ENCODE measurements at regions not wholly inside any gene's neighbourhood (a gene's known extent, or its start where the extent isn't known, plus 50 kb on each side); places are given as distances from the start of the nearest gene placed in this dataset.

DNA sequence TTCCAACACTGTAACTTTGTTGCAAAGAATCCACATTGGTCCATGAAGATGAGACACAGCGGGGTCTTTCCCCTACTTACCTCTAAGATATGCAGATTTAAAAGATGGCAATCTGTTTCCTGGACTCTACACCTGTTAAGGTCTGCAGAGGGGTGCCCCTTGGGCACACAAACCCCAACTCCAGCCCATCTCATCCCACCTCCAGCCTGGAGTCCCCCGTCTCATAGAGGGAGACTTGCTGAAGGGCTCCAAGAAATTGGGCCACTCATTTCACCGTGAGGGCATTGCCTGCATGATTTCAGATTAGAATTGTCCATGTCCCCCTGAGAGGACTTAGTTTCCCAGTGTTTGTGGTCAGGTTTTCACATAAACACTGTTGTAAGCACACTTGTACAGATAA, 365.7 kb downstream of the IRX2 start:
- Histone ChIP-seq H3K4me3 (ENCODE audit: low read length) (no peak overlapping the region), H4K20me1 (ENCODE audit: insufficient read depth) (no peaks in the 10 kb centered on the region), H2AFZ (ENCODE audit: low read depth, low read length) (no peak overlapping the region), H3F3A (ENCODE audit: insufficient read depth, low read length, poor library complexity, severe bottlenecking) (no peaks in the 10 kb centered on the region), H3K27ac (ENCODE audit: low read length) (no peak overlapping the region), H3K9me2 (ENCODE audit: insufficient read depth, low read length) (no peaks in the 10 kb centered on the region), H3K4me2 (ENCODE audit: low read length) (no peak overlapping the region), H3K36me3 (ENCODE audit: insufficient read depth, low read length) (no peaks in the 10 kb centered on the region), H3K9me3 (ENCODE audit: low read length) (no peaks in the 10 kb centered on the region), H3K79me2 (replicated peaks; ENCODE audit: insufficient read depth, low read length) (no peaks in the 10 kb centered on the region), H3K27me3 (ENCODE audit: insufficient read depth, low read depth, low read length) (no peaks in the 10 kb centered on the region), H3K9ac (ENCODE audit: low read length) (no peak overlapping the region)
- no peak for TF ChIP-seq POLR2AphosphoS5 (IDR thresholded peaks at IDR 0.05)
- TF ChIP-seq, protein P1, sequence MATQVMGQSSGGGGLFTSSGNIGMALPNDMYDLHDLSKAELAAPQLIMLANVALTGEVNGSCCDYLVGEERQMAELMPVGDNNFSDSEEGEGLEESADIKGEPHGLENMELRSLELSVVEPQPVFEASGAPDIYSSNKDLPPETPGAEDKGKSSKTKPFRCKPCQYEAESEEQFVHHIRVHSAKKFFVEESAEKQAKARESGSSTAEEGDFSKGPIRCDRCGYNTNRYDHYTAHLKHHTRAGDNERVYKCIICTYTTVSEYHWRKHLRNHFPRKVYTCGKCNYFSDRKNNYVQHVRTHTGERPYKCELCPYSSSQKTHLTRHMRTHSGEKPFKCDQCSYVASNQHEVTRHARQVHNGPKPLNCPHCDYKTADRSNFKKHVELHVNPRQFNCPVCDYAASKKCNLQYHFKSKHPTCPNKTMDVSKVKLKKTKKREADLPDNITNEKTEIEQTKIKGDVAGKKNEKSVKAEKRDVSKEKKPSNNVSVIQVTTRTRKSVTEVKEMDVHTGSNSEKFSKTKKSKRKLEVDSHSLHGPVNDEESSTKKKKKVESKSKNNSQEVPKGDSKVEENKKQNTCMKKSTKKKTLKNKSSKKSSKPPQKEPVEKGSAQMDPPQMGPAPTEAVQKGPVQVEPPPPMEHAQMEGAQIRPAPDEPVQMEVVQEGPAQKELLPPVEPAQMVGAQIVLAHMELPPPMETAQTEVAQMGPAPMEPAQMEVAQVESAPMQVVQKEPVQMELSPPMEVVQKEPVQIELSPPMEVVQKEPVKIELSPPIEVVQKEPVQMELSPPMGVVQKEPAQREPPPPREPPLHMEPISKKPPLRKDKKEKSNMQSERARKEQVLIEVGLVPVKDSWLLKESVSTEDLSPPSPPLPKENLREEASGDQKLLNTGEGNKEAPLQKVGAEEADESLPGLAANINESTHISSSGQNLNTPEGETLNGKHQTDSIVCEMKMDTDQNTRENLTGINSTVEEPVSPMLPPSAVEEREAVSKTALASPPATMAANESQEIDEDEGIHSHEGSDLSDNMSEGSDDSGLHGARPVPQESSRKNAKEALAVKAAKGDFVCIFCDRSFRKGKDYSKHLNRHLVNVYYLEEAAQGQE (IDR thresholded peaks at IDR 0.05; ENCODE audit: borderline replicate concordance), result no peak
- no peak for TF ChIP-seq EZH2 (IDR thresholded peaks at IDR 0.05; ENCODE audit: borderline replicate concordance, insufficient read depth, low read length, poor library complexity, severe bottlenecking)
- TF ChIP-seq, protein P2, sequence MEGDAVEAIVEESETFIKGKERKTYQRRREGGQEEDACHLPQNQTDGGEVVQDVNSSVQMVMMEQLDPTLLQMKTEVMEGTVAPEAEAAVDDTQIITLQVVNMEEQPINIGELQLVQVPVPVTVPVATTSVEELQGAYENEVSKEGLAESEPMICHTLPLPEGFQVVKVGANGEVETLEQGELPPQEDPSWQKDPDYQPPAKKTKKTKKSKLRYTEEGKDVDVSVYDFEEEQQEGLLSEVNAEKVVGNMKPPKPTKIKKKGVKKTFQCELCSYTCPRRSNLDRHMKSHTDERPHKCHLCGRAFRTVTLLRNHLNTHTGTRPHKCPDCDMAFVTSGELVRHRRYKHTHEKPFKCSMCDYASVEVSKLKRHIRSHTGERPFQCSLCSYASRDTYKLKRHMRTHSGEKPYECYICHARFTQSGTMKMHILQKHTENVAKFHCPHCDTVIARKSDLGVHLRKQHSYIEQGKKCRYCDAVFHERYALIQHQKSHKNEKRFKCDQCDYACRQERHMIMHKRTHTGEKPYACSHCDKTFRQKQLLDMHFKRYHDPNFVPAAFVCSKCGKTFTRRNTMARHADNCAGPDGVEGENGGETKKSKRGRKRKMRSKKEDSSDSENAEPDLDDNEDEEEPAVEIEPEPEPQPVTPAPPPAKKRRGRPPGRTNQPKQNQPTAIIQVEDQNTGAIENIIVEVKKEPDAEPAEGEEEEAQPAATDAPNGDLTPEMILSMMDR (IDR thresholded peaks at IDR 0.05; ENCODE audit: poor library complexity, severe bottlenecking), result no peak
- TF ChIP-seq RAD21 (conservative IDR thresholded peaks at IDR 0.05), result no peak
- no peak for TF ChIP-seq EP300 (conservative IDR thresholded peaks at IDR 0.05; ENCODE audit: poor library complexity, severe bottlenecking)
- no peak for TF ChIP-seq SMC3 (conservative IDR thresholded peaks at IDR 0.05; ENCODE audit: poor library complexity)
- TF ChIP-seq TAF1 (IDR thresholded peaks at IDR 0.05; ENCODE audit: low read depth), result no peak
- no peak for TF ChIP-seq MXI1 (conservative IDR thresholded peaks at IDR 0.05; ENCODE audit: poor library complexity, severe bottlenecking)

DNA sequence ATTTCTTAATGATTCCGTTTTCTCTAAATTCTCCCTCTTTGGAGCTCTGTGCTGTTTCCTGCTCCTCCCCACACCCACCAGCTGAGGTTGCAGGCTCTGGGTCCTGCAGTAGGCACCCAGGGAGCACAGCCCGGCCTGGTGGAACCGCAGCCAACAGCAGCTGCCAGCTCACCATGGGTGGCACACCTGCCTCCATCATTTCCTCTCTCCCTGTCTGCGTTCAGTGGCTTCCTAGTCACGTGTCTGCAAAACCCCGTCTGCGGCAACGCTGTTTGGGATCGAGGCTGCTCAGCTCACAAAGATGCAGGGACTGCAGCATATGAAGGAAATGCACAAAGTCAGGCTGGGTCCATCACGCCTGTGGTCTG, 367.8 kb downstream of the IRX2 start:
- no peaks in the 10 kb centered on the region for H3K27me3 ChIP-seq (ENCODE audit: insufficient read depth, low read depth, low read length)
- no peaks in the 10 kb centered on the region for H3K36me3 ChIP-seq (ENCODE audit: insufficient read depth, low read length)
- H3K79me2 ChIP-seq (replicated peaks; ENCODE audit: insufficient read depth, low read length), result no peaks in the 10 kb centered on the region
- no peak overlapping the region for H3K4me3 ChIP-seq (ENCODE audit: low read length)
- H3K9ac ChIP-seq (ENCODE audit: low read length), result no peak overlapping the region
- H2AFZ ChIP-seq (ENCODE audit: low read depth, low read length), result no peak overlapping the region
- H4K20me1 ChIP-seq (ENCODE audit: insufficient read depth), result no peaks in the 10 kb centered on the region
- no peaks in the 10 kb centered on the region for H3F3A ChIP-seq (ENCODE audit: insufficient read depth, low read length, poor library complexity, severe bottlenecking)
- TF ChIP-seq RAD21 (conservative IDR thresholded peaks at IDR 0.05) (no peak), POLR2AphosphoS5 (IDR thresholded peaks at IDR 0.05) (no peak), TAF1 (IDR thresholded peaks at IDR 0.05; ENCODE audit: low read depth) (no peak), SMC3 (conservative IDR thresholded peaks at IDR 0.05; ENCODE audit: poor library complexity) (no peak), EP300 (conservative IDR thresholded peaks at IDR 0.05; ENCODE audit: poor library complexity, severe bottlenecking) (no peak), MXI1 (conservative IDR thresholded peaks at IDR 0.05; ENCODE audit: poor library complexity, severe bottlenecking) (no peak), EZH2 (IDR thresholded peaks at IDR 0.05; ENCODE audit: borderline replicate concordance, insufficient read depth, low read length, poor library complexity, severe bottlenecking) (no peak)
- TF ChIP-seq, protein P1 (IDR thresholded peaks at IDR 0.05; ENCODE audit: borderline replicate concordance), result no peak
- TF ChIP-seq, protein P2 (IDR thresholded peaks at IDR 0.05; ENCODE audit: poor library complexity, severe bottlenecking), result no peak
- no peaks in the 10 kb centered on the region for H3K9me3 ChIP-seq (ENCODE audit: low read length)
- H3K4me2 ChIP-seq (ENCODE audit: low read length), result no peak overlapping the region
- no peaks in the 10 kb centered on the region for H3K9me2 ChIP-seq (ENCODE audit: insufficient read depth, low read length)
- no peak overlapping the region for H3K27ac ChIP-seq (ENCODE audit: low read length)

Measured in neural cell (in vitro differentiated cells).